H9 (cell line): ENCODE measurements at regions not wholly inside any gene's neighbourhood (a gene's known extent, or its start where the extent isn't known, plus 50 kb on each side); places are given as distances from the start of the nearest gene placed in this dataset.

Experiments
- DNase-seq: peaks from one replicate; pipeline ENCODE4 v3.0.0-alpha.2; 2017
- H2AFZ ChIP-seq: one replicate; pipeline ENCODE4 v1.6.1; 2013; ENCODE audit warnings: mild to moderate bottlenecking, low read length, control low read depth, moderate library complexity
- H2AK5ac ChIP-seq: 2 replicates; pipeline ENCODE4 v1.6.1; 2013; ENCODE audit warnings: low read length, control low read depth, mixed read lengths; ENCODE audit not compliant: insufficient read length
- H2BK120ac ChIP-seq: one replicate; pipeline ENCODE4 v1.6.1; 2013; ENCODE audit warnings: low read depth, mild to moderate bottlenecking, low read length, control low read depth, inconsistent platforms; ENCODE audit not compliant: poor library complexity, severe bottlenecking
- H2BK12ac ChIP-seq: 2 replicates; pipeline ENCODE4 v1.6.1; 2013; ENCODE audit warnings: low read length, control low read depth, mixed read lengths, low read depth; ENCODE audit not compliant: insufficient read length
- H2BK15ac ChIP-seq: 2 replicates; pipeline ENCODE4 v1.6.1; 2013; ENCODE audit warnings: low read depth, low read length, control low read depth
- H2BK20ac ChIP-seq: one replicate; pipeline ENCODE4 v1.6.1; 2013; ENCODE audit warnings: low read depth, mild to moderate bottlenecking, low read length, control low read depth, inconsistent platforms; ENCODE audit not compliant: poor library complexity, severe bottlenecking
- H2BK5ac ChIP-seq: 2 replicates; pipeline ENCODE4 v1.6.1; 2013; ENCODE audit warnings: low read length, control low read depth, mixed read lengths; ENCODE audit not compliant: insufficient read length
- H3K14ac ChIP-seq: 2 replicates; pipeline ENCODE4 v1.6.1; 2013; ENCODE audit warnings: low read length, control low read depth; ENCODE audit not compliant: insufficient read depth
- H3K18ac ChIP-seq: 2 replicates; pipeline ENCODE4 v1.6.1; 2013; ENCODE audit warnings: low read depth, mild to moderate bottlenecking, mixed read lengths, low read length, control low read depth; ENCODE audit not compliant: insufficient read length
- H3K23ac ChIP-seq: 2 replicates; pipeline ENCODE4 v1.6.1; 2013; ENCODE audit warnings: low read length, control low read depth, mixed read lengths, low read depth; ENCODE audit not compliant: insufficient read length
- H3K23me2 ChIP-seq: 2 replicates; pipeline ENCODE4 v1.6.1; 2013; ENCODE audit warnings: low read depth, mild to moderate bottlenecking, mixed read lengths, low read length, control low read depth; ENCODE audit not compliant: insufficient read length, poor library complexity, severe bottlenecking
- H3K27ac ChIP-seq: 2 replicates; pipeline ENCODE4 v1.5.1; 2013; ENCODE audit warnings: low read length, control low read depth, mixed read lengths, low read depth; ENCODE audit not compliant: insufficient read length
- H3K27me3 ChIP-seq: 2 replicates; pipeline ENCODE4 v1.6.1; 2013; ENCODE audit warnings: low read length, control low read depth, inconsistent platforms; ENCODE audit not compliant: insufficient read depth
- H3K4ac ChIP-seq: 2 replicates; pipeline ENCODE4 v1.6.1; 2013; ENCODE audit warnings: low read depth, mild to moderate bottlenecking, control low read depth, inconsistent platforms, low read length, moderate library complexity
- H3K4me1 ChIP-seq: 2 replicates; pipeline ENCODE4 v1.6.1; 2013; ENCODE audit warnings: low read length, control low read depth, inconsistent platforms; ENCODE audit not compliant: insufficient read depth
- H3K4me2 ChIP-seq: 2 replicates; pipeline ENCODE4 v1.6.1; 2013; ENCODE audit warnings: low read length, control low read depth, mixed read lengths; ENCODE audit not compliant: insufficient read length, insufficient read depth
- H3K56ac ChIP-seq: 2 replicates; pipeline ENCODE4 v1.6.1; 2013; ENCODE audit warnings: low read depth, mild to moderate bottlenecking, mixed read lengths, low read length, control low read depth; ENCODE audit not compliant: insufficient read length
- H3K79me1 ChIP-seq: 2 replicates; pipeline ENCODE4 v1.6.1; 2013; ENCODE audit warnings: low read depth, mild to moderate bottlenecking, moderate library complexity, low read length, control low read depth, inconsistent platforms; ENCODE audit not compliant: insufficient read depth, poor library complexity, severe bottlenecking
- H3K79me2 ChIP-seq: 2 replicates; pipeline ENCODE4 v1.6.1; 2013; ENCODE audit warnings: low read length, control low read depth, inconsistent platforms; ENCODE audit not compliant: insufficient read depth
- H3K9ac ChIP-seq: 2 replicates; pipeline ENCODE4 v1.6.1; 2013; ENCODE audit warnings: low read length, control low read depth, mixed read lengths; ENCODE audit not compliant: insufficient read length; ENCODE audit errors: extremely low read depth
- H3K9me3 ChIP-seq: one replicate; pipeline ENCODE4 v1.6.1; 2013; ENCODE audit warnings: low read depth, low read length, inconsistent platforms; ENCODE audit not compliant: control insufficient read depth
- H3T11ph ChIP-seq: one replicate; pipeline ENCODE4 v1.6.1; 2013; ENCODE audit warnings: mild to moderate bottlenecking, low read length, control low read depth, inconsistent platforms
- H4K20me1 ChIP-seq: one replicate; pipeline ENCODE4 v1.6.1; 2013; ENCODE audit not compliant: control insufficient read depth, insufficient read length, insufficient read depth
- H4K5ac ChIP-seq: 2 replicates; pipeline ENCODE4 v1.6.1; 2013; ENCODE audit warnings: low read depth, mild to moderate bottlenecking, mixed read lengths, low read length, control low read depth; ENCODE audit not compliant: insufficient read length
- H4K8ac ChIP-seq: replicated peaks from 2 replicates; pipeline ENCODE4 v1.6.1; 2013; ENCODE audit warnings: low read length, control low read depth, mixed read lengths, low read depth; ENCODE audit not compliant: insufficient read length
- H4K91ac ChIP-seq: 2 replicates; pipeline ENCODE4 v1.6.1; 2013; ENCODE audit warnings: low read depth, mild to moderate bottlenecking, moderate library complexity, mixed read lengths, low read length, control low read depth; ENCODE audit not compliant: insufficient read length
- H3K27ac Mint-ChIP-seq, 3 experiments: 2 replicates in 2 of 3; 3 replicates in 1 of 3; pipeline ENCODE4 v1.8.0; 2020 to 2021; ENCODE audit warnings: mixed read lengths in 3 of 3, mild to moderate bottlenecking in 1 of 3, moderate library complexity in 1 of 3
- H3K27me3 Mint-ChIP-seq: 2 replicates; pipeline ENCODE4 v1.8.0; 2021; ENCODE audit warnings: low read depth, mild to moderate bottlenecking, moderate library complexity, mixed read lengths
- H3K36me3 Mint-ChIP-seq, 3 experiments: 2 replicates in 2 of 3; 3 replicates in 1 of 3; pipeline ENCODE4 v1.8.0; 2020 to 2021; ENCODE audit warnings: low read depth in 3 of 3, mixed read lengths in 3 of 3; ENCODE audit not compliant: insufficient read depth in 1 of 3
- H3K4me1 Mint-ChIP-seq, 2 experiments: 2 replicates each; pipeline ENCODE4 v1.8.0; 2020; ENCODE audit warnings: mixed read lengths in 2 of 2
- H3K4me3 Mint-ChIP-seq, 2 experiments: 2 replicates in 1 of 2; 3 replicates in 1 of 2; pipeline ENCODE4 v1.8.0; 2020 to 2021; ENCODE audit warnings: mild to moderate bottlenecking in 2 of 2, mixed read lengths in 2 of 2, moderate library complexity in 1 of 2
- H3K9me3 Mint-ChIP-seq, 2 experiments: 2 replicates in 1 of 2; 3 replicates in 1 of 2; pipeline ENCODE4 v1.8.0; 2020; ENCODE audit warnings: mild to moderate bottlenecking in 2 of 2, mixed read lengths in 2 of 2, moderate library complexity in 1 of 2
- WGBS: extraction: QIAGEN DNeasy Blood & Tissue Kit; methylation state at CpG from one replicate; pipeline ENCODE4 v1.1.7; 2013; ENCODE audit warnings: missing lambda C conversion rate, low lambda C conversion rate, mixed read lengths; ENCODE audit not compliant: insufficient read length; ENCODE audit errors: extremely low coverage; 5-methylcytosine and 5-hydroxymethylcytosine counted together
- TF ChIP-seq, protein P1 (sequence below): fragments of 200-600 bp; sonication (generic); conservative IDR thresholded peaks from 3 replicates; pipeline ENCODE4 v1.8.0; 2021; ENCODE audit warnings: antibody characterized with exemption, mild to moderate bottlenecking

- no peak overlapping the region for H3K23ac ChIP-seq
These were observed 200.1 kb downstream of the CBLN1 start for GRCh38 chr16:49081554-49081953.

More at GRCh38 chr16:49081554-49081953, 200.1 kb downstream of the CBLN1 start:
- Histone ChIP-seq H3K4ac (no peak overlapping the region), H3K27me3 (no peaks in the 10 kb centered on the region), H3K27ac (no peak overlapping the region), H4K20me1 (no peaks in the 10 kb centered on the region), H2BK5ac (no peak overlapping the region), H3K14ac (no peak overlapping the region), H3K4me2 (no peak overlapping the region), H4K5ac (no peak overlapping the region), H3K79me2 (no peaks in the 10 kb centered on the region), H4K8ac (no peak overlapping the region), H2AFZ (no peak overlapping the region), H3K9ac (no peak overlapping the region), H2AK5ac (no peak overlapping the region), H3K4me1 (no peaks in the 10 kb centered on the region), H3K79me1 (no peaks in the 10 kb centered on the region), H3K23me2 (no peaks in the 10 kb centered on the region), H3K18ac (no peak overlapping the region), H3K56ac (no peak overlapping the region), H3K9me3 (peaks cover 8% of the 10 kb centered on the region), H2BK20ac (no peak overlapping the region), H2BK12ac (no peak overlapping the region), H2BK15ac (no peak overlapping the region), H4K91ac (no peak overlapping the region), H3T11ph (no peak overlapping the region), H2BK120ac (no peak overlapping the region)
- Mint-ChIP-seq H3K9me3 (peaks cover 10 to 18% of the 10 kb centered on the region in 2 experiments), H3K36me3 (peaks cover 5 to 13% (median 6%) of the 10 kb centered on the region in 3 experiments; a peak in 6 of 7 replicates), H3K27me3 (no peaks in the 10 kb centered on the region; the same call in 1 of the 2 replicates), H3K4me1 (no peaks in the 10 kb centered on the region), H3K4me3 (no peak overlapping the region), H3K27ac (no peak overlapping the region)
- DNase-seq, result no peak
- WGBS, result no CpG with 5 or more reads among the region's 3 CpGs
- TF ChIP-seq, protein P1, sequence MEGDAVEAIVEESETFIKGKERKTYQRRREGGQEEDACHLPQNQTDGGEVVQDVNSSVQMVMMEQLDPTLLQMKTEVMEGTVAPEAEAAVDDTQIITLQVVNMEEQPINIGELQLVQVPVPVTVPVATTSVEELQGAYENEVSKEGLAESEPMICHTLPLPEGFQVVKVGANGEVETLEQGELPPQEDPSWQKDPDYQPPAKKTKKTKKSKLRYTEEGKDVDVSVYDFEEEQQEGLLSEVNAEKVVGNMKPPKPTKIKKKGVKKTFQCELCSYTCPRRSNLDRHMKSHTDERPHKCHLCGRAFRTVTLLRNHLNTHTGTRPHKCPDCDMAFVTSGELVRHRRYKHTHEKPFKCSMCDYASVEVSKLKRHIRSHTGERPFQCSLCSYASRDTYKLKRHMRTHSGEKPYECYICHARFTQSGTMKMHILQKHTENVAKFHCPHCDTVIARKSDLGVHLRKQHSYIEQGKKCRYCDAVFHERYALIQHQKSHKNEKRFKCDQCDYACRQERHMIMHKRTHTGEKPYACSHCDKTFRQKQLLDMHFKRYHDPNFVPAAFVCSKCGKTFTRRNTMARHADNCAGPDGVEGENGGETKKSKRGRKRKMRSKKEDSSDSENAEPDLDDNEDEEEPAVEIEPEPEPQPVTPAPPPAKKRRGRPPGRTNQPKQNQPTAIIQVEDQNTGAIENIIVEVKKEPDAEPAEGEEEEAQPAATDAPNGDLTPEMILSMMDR, result no peak
